MCF 10A (cell line): ENCODE measurements at regions not wholly inside any gene's neighbourhood (a gene's known extent, or its start where the extent isn't known, plus 50 kb on each side); places are given as distances from the start of the nearest gene placed in this dataset.

ENCODE experiments used
- BruUV-seq: library from RNA; stranded (reverse); fragments of 400-500 nt; replicated peaks from 2 replicates; lab custom pipeline; 2021; lab: Mats Ljungman, UMichigan
- CTCF ChIA-PET: fragments of 300-600 bp; sonication (Branson Sonifier 250); formaldehyde crosslinking; extraction: SDS; loops from one replicate; lab custom pipeline; 2021; ENCODE audit warnings: antibody characterized with exemption, inconsistent platforms; lab: Yijun Ruan, JAX
- POLR2A ChIA-PET: fragments of 300-600, 350-650 bp; sonication (Branson Sonifier 250); formaldehyde crosslinking; extraction: SDS; loops from one replicate; lab custom pipeline; 2020; ENCODE audit warnings: antibody characterized with exemption, inconsistent platforms; lab: Yijun Ruan, JAX
- DNase-seq: peaks from one replicate; pipeline ENCODE4 v3.0.0-alpha.2; 2018; ENCODE audit not compliant: unreplicated experiment
- H3K27ac Mint-ChIP-seq: one replicate; pipeline ENCODE4 v1.8.0; 2022; ENCODE audit warnings: mild to moderate bottlenecking, low read depth, mixed read lengths; ENCODE audit not compliant: unreplicated experiment
- H3K27me3 Mint-ChIP-seq: one replicate; pipeline ENCODE4 v1.8.0; 2022; ENCODE audit warnings: mixed read lengths; ENCODE audit not compliant: insufficient read depth, unreplicated experiment
- H3K36me3 Mint-ChIP-seq: one replicate; pipeline ENCODE4 v1.8.0; 2022; ENCODE audit warnings: mild to moderate bottlenecking, moderate library complexity, mixed read lengths; ENCODE audit not compliant: insufficient read depth, unreplicated experiment
- H3K4me1 Mint-ChIP-seq: one replicate; pipeline ENCODE4 v1.8.0; 2022; ENCODE audit warnings: mixed read lengths; ENCODE audit not compliant: insufficient read depth, unreplicated experiment
- H3K4me3 Mint-ChIP-seq: one replicate; pipeline ENCODE4 v1.8.0; 2022; ENCODE audit warnings: mild to moderate bottlenecking, moderate library complexity, mixed read lengths; ENCODE audit not compliant: unreplicated experiment
- H3K9me3 Mint-ChIP-seq: one replicate; pipeline ENCODE4 v1.8.0; 2022; ENCODE audit warnings: mixed read lengths; ENCODE audit not compliant: unreplicated experiment
- intact Hi-C: fragments of 100-400 bp; cut with micrococcal nuclease; formaldehyde crosslinking; loops from 2 replicates; pipeline ENCODE4 v1.14.1; 2022
- TF ChIP-seq, protein P1 (sequence below): fragments of 200-600 bp; IDR thresholded peaks from one replicate; pipeline ENCODE4 v1.8.0; 2022; ENCODE audit warnings: antibody characterized with exemption, mild to moderate bottlenecking; ENCODE audit not compliant: unreplicated experiment

DNA sequence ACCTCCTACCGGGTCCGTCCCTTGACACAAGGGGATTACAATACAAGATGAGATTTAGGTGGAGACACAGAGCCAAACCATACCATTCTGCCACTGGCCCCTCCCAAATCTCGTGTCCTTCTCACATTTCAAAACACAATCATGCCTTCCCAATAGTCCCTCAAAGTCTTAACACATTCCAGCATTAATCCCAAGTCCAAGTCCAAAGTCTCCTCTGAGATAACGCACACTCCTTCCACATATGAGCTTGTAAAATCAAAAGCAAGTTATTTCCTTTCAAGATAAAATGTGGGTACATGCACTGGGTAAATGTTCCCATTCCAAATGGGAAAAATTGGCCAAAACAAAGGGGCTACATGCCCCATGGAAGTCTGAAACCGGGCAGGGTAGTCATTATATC, 463.9 kb upstream of the CDH9 start:
- intact Hi-C loops: no loop called here
- BruUV-seq: no TSS peak
- POLR2A ChIA-PET: no interaction called here
- CTCF ChIA-PET: no interaction called here
- H3K9me3 Mint-ChIP-seq: no peaks in the 10 kb centered on the region
- no peaks in the 10 kb centered on the region for H3K36me3 Mint-ChIP-seq
- no peaks in the 10 kb centered on the region for H3K4me1 Mint-ChIP-seq
- TF ChIP-seq, protein P1, sequence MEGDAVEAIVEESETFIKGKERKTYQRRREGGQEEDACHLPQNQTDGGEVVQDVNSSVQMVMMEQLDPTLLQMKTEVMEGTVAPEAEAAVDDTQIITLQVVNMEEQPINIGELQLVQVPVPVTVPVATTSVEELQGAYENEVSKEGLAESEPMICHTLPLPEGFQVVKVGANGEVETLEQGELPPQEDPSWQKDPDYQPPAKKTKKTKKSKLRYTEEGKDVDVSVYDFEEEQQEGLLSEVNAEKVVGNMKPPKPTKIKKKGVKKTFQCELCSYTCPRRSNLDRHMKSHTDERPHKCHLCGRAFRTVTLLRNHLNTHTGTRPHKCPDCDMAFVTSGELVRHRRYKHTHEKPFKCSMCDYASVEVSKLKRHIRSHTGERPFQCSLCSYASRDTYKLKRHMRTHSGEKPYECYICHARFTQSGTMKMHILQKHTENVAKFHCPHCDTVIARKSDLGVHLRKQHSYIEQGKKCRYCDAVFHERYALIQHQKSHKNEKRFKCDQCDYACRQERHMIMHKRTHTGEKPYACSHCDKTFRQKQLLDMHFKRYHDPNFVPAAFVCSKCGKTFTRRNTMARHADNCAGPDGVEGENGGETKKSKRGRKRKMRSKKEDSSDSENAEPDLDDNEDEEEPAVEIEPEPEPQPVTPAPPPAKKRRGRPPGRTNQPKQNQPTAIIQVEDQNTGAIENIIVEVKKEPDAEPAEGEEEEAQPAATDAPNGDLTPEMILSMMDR: no peak
- no peaks in the 10 kb centered on the region for H3K27me3 Mint-ChIP-seq
- no peak overlapping the region for H3K27ac Mint-ChIP-seq
- H3K4me3 Mint-ChIP-seq: no peak overlapping the region
- DNase-seq: no peak

DNA sequence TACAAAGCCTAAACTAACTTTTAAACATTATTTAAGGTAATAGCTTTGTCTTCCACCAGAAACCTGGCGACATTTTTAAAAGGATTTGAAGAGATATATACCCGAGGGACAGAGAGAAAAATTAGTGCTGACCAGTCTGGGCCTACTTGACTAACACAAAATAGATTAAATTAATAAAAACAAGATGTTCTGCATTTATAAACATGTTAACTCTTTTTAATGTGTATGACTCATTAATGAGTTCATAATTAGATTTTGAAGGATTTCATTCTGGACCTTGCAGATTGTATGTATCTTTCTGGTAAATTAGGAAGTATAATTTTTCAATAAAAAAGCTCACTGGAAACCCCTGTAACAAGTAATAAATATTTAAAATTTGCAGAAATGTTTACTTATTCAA, 459.1 kb upstream of the CDH9 start:
- peaks cover 11% of the 10 kb centered on the region for H3K4me1 Mint-ChIP-seq
- CTCF ChIA-PET: interaction anchor here (0.7 kb wide), 1 partner anchor 102 kb away, joined by 3 read pairs; no protein-coding TSS in a partner anchor
- H3K9me3 Mint-ChIP-seq: no peaks in the 10 kb centered on the region
- H3K27me3 Mint-ChIP-seq: no peaks in the 10 kb centered on the region
- intact Hi-C loops: loop anchor here (10.0 kb wide), 1 partner anchor 1267 kb away; no protein-coding TSS in a partner anchor
- TF ChIP-seq, protein P1: no peak
- H3K27ac Mint-ChIP-seq: no peak overlapping the region
- DNase-seq: no peak
- no peaks in the 10 kb centered on the region for H3K36me3 Mint-ChIP-seq
- no TSS peak for BruUV-seq
- POLR2A ChIA-PET: no interaction called here
- H3K4me3 Mint-ChIP-seq: no peak overlapping the region

DNA sequence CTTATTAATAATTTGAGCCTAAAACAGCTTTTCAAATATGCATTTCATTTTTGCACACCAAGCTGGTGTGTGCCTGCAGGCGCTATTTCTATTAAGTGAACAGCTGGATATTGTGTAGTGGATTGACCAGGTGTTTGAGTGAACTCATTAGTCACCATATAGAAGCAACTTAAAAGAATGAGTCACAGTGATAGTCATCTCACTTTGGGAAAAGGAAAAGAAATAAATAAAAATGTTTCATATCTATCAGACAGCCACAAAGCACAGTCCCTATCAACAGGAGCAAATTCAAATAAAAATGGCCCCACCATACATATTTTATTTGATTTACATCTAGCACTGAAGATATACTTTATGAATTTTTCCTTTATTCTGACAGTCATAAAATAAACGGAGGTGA, 456.5 kb upstream of the CDH9 start:
- Mint-ChIP-seq H3K4me1 (peaks cover 18% of the 10 kb centered on the region), H3K27ac (peak overlapping the region; percentile 67), H3K36me3 (no peaks in the 10 kb centered on the region), H3K4me3 (no peak overlapping the region), H3K27me3 (no peaks in the 10 kb centered on the region), H3K9me3 (no peaks in the 10 kb centered on the region)
- intact Hi-C loops: loop anchor here (10.0 kb wide), 1 partner anchor 1270 kb away; no protein-coding TSS in a partner anchor
- ChIA-PET POLR2A (no interaction called here), CTCF (no interaction called here)
- DNase-seq: peak; percentile 63
- TF ChIP-seq, protein P1: no peak
- BruUV-seq: no TSS peak

DNA sequence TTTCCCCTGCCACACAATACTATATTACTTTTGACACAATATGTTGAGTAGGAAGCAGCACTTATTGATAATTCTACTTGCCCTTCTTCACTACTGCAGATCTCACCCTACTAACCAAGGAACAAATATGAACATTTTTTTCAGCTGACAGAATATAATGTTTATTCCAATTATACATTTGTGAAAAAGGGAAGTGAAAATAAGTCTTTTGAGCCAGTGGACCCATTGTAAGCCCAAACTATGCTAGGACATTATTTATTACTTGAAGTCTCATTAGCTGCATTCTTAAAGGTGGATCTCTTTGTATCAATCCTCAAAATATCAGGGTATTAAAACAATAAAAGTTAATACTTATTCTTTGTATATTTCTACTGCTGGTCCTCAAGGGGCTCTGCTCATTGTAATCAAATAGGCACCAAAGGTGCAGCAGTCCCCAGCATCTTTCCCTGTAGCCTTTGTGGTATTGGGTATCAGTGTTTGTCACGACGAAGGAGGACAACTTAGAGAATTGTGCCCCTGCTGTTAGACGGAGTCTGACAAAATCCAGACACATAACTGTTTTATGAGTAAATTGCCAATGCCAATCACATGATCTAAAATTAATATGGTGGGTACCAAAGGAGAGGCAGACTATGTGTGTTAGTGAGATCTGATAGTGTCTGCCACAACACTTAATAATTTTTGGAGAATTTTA, 453.5 kb upstream of the CDH9 start:
- TF ChIP-seq, protein P1: no peak
- intact Hi-C loops: loop anchor here (10.0 kb wide), 1 partner anchor 1273 kb away; no protein-coding TSS in a partner anchor
- H3K27me3 Mint-ChIP-seq: no peaks in the 10 kb centered on the region
- BruUV-seq: no TSS peak
- DNase-seq: no peak
- H3K4me3 Mint-ChIP-seq: no peak overlapping the region
- no peaks in the 10 kb centered on the region for H3K9me3 Mint-ChIP-seq
- CTCF ChIA-PET: no interaction called here
- POLR2A ChIA-PET: no interaction called here
- no peak overlapping the region for H3K27ac Mint-ChIP-seq
- H3K4me1 Mint-ChIP-seq: peaks cover 18% of the 10 kb centered on the region
- no peaks in the 10 kb centered on the region for H3K36me3 Mint-ChIP-seq
